HG02884 (cell line): ENCODE measurements at regions not wholly inside any gene's neighbourhood (a gene's known extent, or its start where the extent isn't known, plus 50 kb on each side); places are given as distances from the start of the nearest gene placed in this dataset.

Source experiments
- ATAC-seq: cut with Tn5 transposase; IDR thresholded peaks from one replicate; pipeline ENCODE4 v1.9.1; 2021; ENCODE audit warnings: mild to moderate bottlenecking, moderate library complexity; ENCODE audit not compliant: unreplicated experiment

DNA sequence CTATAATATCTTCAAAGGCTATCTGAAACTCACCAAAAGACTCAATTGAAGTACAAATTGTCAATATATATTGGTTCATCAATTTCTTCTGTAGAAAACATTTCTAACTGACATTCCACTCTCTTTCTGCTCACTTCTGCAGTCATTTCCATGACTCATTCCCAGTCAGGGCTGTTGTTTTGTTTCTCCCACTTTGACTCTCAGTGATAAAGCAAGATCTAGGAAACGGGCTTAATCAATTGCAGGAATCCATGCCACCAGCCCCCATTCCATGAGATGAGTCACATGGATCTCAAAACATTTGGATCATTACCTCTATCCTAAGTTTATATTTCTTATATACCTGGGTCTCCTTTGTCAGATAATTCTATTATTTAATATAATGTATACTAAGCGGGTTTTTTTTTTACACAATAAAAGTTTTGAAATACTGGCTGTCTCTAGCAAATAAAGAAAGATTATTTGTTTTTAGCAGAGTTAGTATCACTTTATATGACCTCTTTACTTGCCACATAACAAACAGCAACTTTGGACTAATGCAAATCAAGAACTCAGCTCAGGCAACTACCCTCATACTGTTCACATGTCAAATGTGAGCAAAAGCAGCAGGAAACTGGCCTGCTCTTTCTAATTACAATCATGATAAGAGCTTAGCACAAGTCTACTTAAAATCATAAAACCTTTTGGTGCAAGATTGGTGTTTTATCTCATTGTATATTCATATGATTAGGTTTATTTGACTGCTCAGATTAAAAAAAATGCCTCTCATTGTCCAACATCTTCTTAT is 251.1 kb upstream of the PIK3C3 start:
- no peak for ATAC-seq

DNA sequence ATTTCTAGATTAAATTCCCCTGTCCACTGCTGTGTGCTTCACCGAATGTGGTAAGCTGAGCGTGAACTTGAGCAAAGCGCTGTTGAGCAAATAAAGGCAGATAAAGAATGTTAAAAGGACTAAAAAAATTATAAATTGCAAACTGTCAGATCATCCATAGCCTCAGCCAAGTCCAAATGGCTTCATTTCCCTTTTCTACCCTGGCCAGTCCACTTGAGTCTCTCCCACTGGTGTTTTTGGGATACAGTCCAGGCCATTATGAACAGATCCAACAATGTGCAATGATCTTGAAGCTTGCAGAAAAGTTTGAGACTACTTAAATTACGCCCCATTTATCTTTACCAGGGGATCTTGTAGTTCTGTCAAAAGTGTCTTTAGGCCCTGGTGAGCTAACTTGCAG is 254.6 kb upstream of the PIK3C3 start:
- no peak for ATAC-seq

DNA sequence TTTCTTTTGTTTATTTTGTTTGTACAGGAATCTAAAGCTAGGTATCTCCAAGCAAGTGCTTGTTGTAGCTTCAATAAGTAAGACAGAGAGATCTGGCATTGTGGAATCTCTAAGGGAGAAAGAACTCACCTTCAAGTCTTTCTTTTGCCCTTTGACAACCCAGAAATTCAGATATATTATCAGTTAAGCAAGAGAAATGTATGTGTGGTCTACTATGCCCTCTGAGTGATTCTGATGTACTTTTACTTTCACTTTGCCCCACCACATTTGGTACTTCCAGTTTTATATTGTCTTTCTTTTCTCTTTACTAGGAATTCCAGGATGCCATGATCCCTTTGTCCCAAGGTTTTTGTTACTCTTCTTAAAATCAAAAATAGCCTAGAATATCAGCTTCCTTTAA is 259.6 kb upstream of the PIK3C3 start:
- ATAC-seq: no peak

GRCh38 chr18:41693008-41693407 is 262.0 kb upstream of the PIK3C3 start:
- no peak for ATAC-seq

DNA sequence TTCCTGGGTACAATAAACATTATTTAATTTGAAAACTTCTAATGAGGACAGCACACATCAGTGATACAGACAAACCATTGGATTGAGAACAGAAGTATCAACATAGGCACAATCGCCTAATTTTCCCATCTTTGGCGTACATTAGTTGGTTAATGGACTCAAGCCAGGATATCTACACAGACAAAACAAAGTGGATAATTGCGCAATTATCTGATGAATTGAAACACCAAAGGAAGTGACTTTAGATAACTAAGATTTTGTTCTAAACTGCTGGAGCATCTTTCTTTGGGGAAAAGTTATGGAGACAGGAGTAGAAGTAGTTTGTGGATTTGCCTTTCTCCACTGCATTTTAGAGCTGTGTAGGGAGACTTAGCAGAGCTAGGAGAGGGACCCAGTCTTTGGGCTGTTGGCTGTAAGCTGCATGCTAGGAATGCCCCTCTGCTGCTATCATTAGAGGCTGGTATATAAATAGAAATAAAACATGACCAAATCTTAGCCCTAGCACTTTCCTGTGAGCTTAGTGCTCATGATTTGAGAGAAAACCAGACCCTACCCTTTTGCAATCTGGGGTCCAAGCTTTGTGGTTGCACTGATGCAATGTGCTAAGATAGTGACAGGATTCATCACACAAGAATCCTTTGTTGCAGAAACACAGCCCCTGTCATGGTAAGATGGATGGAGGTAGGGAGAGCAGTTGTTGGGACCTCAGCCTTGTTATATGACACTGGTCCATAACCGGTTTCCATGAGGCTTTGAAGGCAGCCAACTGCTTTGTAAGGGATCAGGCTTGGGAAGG is 264.5 kb upstream of the PIK3C3 start:
- ATAC-seq: no peak

- no peak for ATAC-seq
These were observed 267.9 kb upstream of the PIK3C3 start for GRCh38 chr18:41687138-41687537.

- ATAC-seq: no peak
These were observed 273.7 kb upstream of the PIK3C3 start for GRCh38 chr18:41681138-41681880.

- ATAC-seq: no peak
These were observed 280.5 kb upstream of the PIK3C3 start for GRCh38 chr18:41674506-41674905.

DNA sequence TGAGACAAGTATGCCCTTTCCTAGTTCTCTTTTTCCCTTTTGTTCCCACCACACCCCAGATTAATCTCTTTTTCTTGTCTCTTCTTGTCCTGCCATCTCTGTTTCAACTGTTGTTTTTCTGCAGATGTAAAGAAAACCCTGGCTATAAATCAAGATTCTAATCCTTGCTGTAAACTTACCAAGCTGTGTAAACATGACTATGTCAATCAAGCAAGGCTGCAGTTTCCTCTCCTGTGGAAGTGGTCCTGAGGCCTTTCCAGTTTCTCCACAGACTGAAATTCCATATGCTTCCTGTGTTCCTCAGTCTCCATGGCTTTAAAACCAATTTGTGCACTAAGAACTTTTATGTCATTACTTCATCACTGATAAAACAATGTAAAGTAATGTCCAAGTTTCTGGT is 288.8 kb upstream of the PIK3C3 start:
- ATAC-seq: no peak

DNA sequence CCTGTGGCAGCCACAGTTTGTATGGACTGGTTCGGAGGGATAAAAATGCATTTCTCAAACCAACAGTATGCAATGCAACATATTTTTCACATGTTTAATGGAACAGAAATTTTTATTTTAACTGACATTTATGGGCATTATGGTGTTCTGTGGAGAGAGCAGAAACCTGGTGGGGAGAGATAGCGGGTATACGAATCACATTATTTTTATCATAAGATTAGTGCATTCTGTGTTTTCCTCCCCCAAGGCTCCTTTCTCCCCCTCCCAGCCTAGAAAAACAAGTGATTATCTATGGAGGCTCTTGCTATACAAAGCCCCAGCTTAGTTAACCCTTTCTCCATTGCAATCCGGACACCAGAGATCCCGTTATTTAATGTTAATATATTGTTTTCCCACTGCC is 289.8 kb upstream of the PIK3C3 start:
- ATAC-seq: no peak

DNA sequence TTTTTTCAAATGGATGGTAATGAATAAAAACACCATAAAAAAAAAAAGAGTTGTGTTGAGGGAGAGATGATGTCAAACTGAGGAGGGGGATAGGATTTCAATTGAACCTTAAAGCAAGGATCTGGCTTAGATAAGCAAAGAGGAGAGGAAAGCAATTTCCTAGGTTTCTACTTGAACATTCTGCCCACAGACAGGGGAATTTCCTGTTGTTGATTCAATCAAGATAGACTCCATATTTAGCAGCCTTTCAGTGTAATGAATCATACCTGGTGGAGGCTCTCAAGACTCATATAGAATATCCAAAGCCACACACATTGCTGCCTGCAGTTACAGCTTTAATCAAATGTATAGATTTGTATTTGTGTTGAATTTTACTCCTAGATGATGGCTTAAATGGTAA is 294.4 kb upstream of the PIK3C3 start:
- no peak for ATAC-seq

DNA sequence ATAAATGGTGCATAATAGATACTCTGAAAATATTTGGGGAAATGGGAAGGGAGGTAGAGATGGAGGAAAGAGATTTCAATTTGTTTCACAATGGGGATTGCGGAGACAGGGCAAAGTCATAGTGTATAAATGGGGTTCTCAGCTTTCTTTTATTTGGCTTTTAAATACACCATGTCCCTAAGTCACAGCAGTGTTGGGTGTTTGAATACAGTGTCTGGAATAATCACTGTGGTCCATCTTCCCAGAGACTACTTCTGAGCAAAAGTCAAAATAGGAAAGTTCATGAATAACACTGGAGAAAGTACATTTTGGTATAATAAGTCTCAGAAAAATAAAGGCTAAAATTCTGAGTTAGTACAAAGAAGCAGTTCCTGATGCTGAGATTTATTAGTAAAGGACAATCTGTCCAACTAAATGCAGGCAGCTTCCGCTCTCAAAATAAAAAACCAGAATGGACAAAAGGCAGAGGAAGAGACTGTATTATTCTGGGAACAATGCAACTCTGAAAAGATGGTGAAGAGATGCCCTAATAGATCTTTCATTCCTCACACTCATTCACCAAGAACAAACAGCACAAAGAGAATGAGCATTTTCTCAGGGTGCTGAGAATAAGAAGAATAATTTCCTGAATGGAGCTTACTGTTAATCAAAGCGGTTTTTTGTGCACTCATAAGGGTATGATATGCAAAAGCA is 295.4 kb upstream of the PIK3C3 start:
- no peak for ATAC-seq

DNA sequence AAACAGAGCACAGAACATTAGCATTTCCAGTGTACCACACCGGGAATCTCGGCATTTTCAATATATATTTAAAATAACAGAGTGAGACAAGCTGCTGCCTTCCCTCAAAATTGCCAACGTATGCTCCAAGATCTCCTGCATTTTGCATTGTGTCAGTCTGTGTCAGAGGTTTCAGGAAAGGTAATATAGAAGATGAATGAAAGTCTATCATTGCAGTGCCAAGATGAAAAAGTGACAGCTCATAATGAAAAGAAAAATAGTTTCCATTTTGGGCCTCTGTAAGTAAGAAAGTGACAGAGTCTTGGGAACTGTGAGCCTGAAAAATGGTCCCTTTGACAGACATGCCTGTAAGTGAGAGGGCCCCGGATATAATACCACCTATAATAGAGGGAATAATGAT is 297.8 kb upstream of the PIK3C3 start:
- ATAC-seq: no peak

GRCh38 chr18:41655074-41655473 is 300.0 kb upstream of the PIK3C3 start:
- ATAC-seq: no peak

DNA sequence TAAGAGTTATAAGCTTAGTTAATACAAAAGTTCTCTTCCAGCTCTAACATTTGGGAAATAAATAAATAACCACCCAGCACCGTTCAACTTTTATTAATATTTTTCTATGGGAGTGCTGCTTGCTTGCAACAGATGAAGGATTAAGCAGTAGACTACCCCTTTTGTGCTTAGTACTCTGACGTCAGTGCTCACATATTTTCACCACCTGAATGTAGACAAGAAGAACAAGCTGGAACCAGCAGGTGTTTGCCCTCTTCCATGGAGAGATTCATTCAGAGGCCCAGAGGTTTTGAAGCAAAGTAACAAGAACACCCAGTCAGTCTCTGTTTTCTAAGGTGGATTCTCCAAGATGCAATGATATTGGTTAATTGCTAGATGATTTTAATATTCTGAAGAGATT is 307.1 kb upstream of the PIK3C3 start:
- ATAC-seq: no peak

GRCh38 chr18:41646915-41647620 is 308.0 kb upstream of the PIK3C3 start:
- ATAC-seq: no peak

- ATAC-seq: no peak
These were observed 309.3 kb upstream of the PIK3C3 start for GRCh38 chr18:41645589-41646360.

DNA sequence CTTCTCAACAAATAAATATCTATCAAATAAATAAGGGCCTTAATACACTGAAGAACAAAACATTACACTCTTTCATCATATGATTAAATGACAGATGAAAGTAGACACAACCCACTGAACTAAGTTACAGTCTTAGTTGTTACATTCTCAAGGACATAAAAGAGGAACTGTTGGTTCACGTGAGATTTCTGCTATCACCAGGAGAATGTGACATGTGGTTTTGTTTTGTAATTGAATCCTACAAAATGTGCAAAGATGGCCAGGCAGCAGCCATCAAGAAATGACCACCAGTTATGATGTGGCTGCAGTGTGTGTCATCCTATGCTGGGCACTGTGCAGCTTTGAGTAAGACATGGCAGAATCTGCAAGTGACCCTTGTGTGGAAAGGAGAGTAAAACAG is 310.6 kb upstream of the PIK3C3 start:
- ATAC-seq: no peak

- no peak for ATAC-seq
These were observed 311.6 kb upstream of the PIK3C3 start for GRCh38 chr18:41643427-41643826.

DNA sequence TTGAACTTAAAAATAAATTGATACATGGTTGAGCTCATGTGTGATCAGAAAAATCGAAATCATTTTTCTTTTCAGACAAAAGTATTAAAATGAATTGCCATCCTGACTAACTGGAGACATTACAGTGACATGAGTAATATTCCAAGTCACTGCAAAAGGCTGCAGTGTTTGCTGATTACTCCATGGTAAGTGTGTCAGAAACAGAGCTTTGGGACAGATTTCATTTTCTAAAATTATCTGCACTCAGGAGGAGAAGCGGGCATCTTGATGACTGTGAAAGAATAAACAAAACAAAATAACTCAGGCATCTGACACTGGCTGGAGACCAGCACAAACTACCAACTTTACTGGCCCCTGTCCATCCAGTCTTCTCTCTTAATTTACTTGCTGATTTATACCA is 312.3 kb upstream of the PIK3C3 start:
- ATAC-seq: no peak
